GM12878 (cell line): ENCODE measurements at regions not wholly inside any gene's neighbourhood (a gene's known extent, or its start where the extent isn't known, plus 50 kb on each side); places are given as distances from the start of the nearest gene placed in this dataset.

ENCODE experiments used
- ATAC-seq: fragments of 200-7000 bp; cut with Tn5 transposase; 3 replicates; pipeline ENCODE4 v1.9.1; 2020; ENCODE audit warnings: mild to moderate bottlenecking, moderate library complexity
- BruUV-seq: library from RNA; stranded (reverse); fragments of 400-500 nt; replicated peaks from 2 replicates; lab custom pipeline; 2021; lab: Mats Ljungman, UMichigan
- CTCF ChIA-PET: fragments of 300-600 bp; sonication (Branson Sonifier 250); formaldehyde crosslinking; extraction: SDS; loops from one replicate; lab custom pipeline; 2021; ENCODE audit warnings: inconsistent platforms; lab: Yijun Ruan, JAX
- POLR2A ChIA-PET: fragments of 350-600 bp; formaldehyde crosslinking; extraction: SDS; loops from one replicate; lab custom pipeline; 2021; ENCODE audit warnings: inconsistent platforms; lab: Charles Lee
- RAD21 ChIA-PET: fragments of 300-600 bp; sonication (Branson Sonifier 250); formaldehyde crosslinking; loops from one replicate; lab custom pipeline; 2023; ENCODE audit warnings: antibody characterized with exemption; ENCODE audit not compliant: unreplicated experiment; lab: Charles Lee
- SMC1A ChIA-PET: fragments of 300-600 bp; sonication (Branson Sonifier 250); formaldehyde crosslinking; loops from one replicate; lab custom pipeline; 2023; ENCODE audit not compliant: unreplicated experiment, uncharacterized antibody; lab: Charles Lee
- DNase-seq: peaks from one replicate; pipeline ENCODE4 v3.0.0-alpha.2; 2011; ENCODE audit warnings: low read depth, low spot score
- FAIRE-seq: peaks from 3 replicates; lab custom pipeline; 2011; peaks lifted over from hg19 to GRCh38; lab: Jason Lieb, UNC
- H2AFZ ChIP-seq: 2 replicates; pipeline ENCODE4 v1.6.0; 2011; ENCODE audit warnings: low read depth, low read length, control low read depth; ENCODE audit not compliant: control insufficient read depth
- H3K27ac ChIP-seq: 2 replicates; pipeline ENCODE4 v1.5.1; 2011; ENCODE audit warnings: control low read depth; ENCODE audit not compliant: control insufficient read depth, insufficient read depth
- H3K27me3 ChIP-seq, 2 experiments: replicated peaks in 1 of 2; 2 replicates each; pipeline versions ENCODE4 v1.6.0 to v1.6.1; 2011; ENCODE audit warnings: low read length in 1 of 2; ENCODE audit not compliant: control insufficient read depth in 2 of 2, insufficient read depth in 2 of 2
- H3K36me3 ChIP-seq, 2 experiments: 2 replicates each; pipeline ENCODE4 v1.5.1; 2011; ENCODE audit warnings: low read length in 1 of 2; ENCODE audit not compliant: control insufficient read depth in 2 of 2, insufficient read depth in 2 of 2
- H3K4me1 ChIP-seq: 2 replicates; pipeline ENCODE4 v1.6.1; 2011; ENCODE audit warnings: mild to moderate bottlenecking, low read length, moderate library complexity, mixed read lengths; ENCODE audit not compliant: control insufficient read depth, insufficient read depth
- H3K4me2 ChIP-seq: 2 replicates; pipeline ENCODE4 v1.6.0; 2011; ENCODE audit warnings: control low read depth; ENCODE audit not compliant: control insufficient read depth, insufficient read depth
- H3K4me3 ChIP-seq: fragments of 200-600 bp; sonication (generic); 2 replicates; pipeline ENCODE4 v1.5.1; 2016
- H3K79me2 ChIP-seq: 2 replicates; pipeline ENCODE4 v1.6.0; 2011; ENCODE audit warnings: low read length; ENCODE audit not compliant: control insufficient read depth, insufficient read depth
- H3K9ac ChIP-seq: 2 replicates; pipeline ENCODE4 v1.8.0; 2011; ENCODE audit warnings: low read length, control low read depth, mixed read lengths; ENCODE audit not compliant: control insufficient read depth, insufficient read depth
- H3K9me3 ChIP-seq: replicated peaks from 3 replicates; pipeline ENCODE4 v1.5.1; 2011; ENCODE audit warnings: mild to moderate bottlenecking, low read length; ENCODE audit not compliant: control insufficient read depth, insufficient read depth
- H4K20me1 ChIP-seq: 2 replicates; pipeline ENCODE4 v1.6.0; 2011; ENCODE audit not compliant: control insufficient read depth, insufficient read depth
- BMI1 ChIP-seq: fragments of 450-650 bp; IDR thresholded peaks from 2 replicates; pipeline ENCODE4 v1.6.1; 2016; ENCODE audit warnings: mild to moderate bottlenecking, moderate library complexity, borderline replicate concordance
- CBX3 ChIP-seq: fragments of 200-600 bp; sonication (generic); IDR thresholded peaks from 2 replicates; pipeline ENCODE4 v1.6.1; 2016; ENCODE audit warnings: low read depth, borderline replicate concordance
- CREB1 ChIP-seq: IDR thresholded peaks from 2 replicates; pipeline ENCODE4 v1.6.1; 2012; ENCODE audit warnings: low read depth, mild to moderate bottlenecking, inconsistent platforms
- ETV6 ChIP-seq, 2 experiments: fragments of 450-650 bp in 1 of 2; IDR thresholded peaks in 1 of 2; conservative IDR thresholded peaks in 1 of 2; 2 replicates each; pipeline ENCODE4 v1.6.1; 2014; ENCODE audit warnings: antibody characterized with exemption in 1 of 2, borderline replicate concordance in 1 of 2, low read depth in 1 of 2, mild to moderate bottlenecking in 1 of 2, moderate library complexity in 1 of 2
- NFYB ChIP-seq: IDR thresholded peaks from 2 replicates; pipeline ENCODE4 v1.6.1; 2011; ENCODE audit warnings: low read depth, mild to moderate bottlenecking, low read length, improper control_type of control experiment, moderate library complexity; ENCODE audit not compliant: insufficient read depth
- POLR2AphosphoS5 ChIP-seq: IDR thresholded peaks from 2 replicates; pipeline ENCODE4 v1.6.1; 2011; ENCODE audit warnings: mild to moderate bottlenecking, low read length, inconsistent platforms
- POU2F2 ChIP-seq: IDR thresholded peaks from 3 replicates; pipeline ENCODE4 v1.6.1; 2011; ENCODE audit warnings: low read depth, mild to moderate bottlenecking, low read length, borderline replicate concordance
- SREBF2 ChIP-seq: IDR thresholded peaks from 2 replicates; pipeline ENCODE4 v1.6.1; 2012; ENCODE audit warnings: mild to moderate bottlenecking, low read length
- TCF12 ChIP-seq: IDR thresholded peaks from 2 replicates; pipeline ENCODE4 v1.6.1; 2011; ENCODE audit warnings: low read depth, mild to moderate bottlenecking, low read length
- TCF7 ChIP-seq: IDR thresholded peaks from 2 replicates; pipeline ENCODE4 v1.6.1; 2014; ENCODE audit warnings: antibody characterized with exemption, borderline replicate concordance
- WRNIP1 ChIP-seq: IDR thresholded peaks from 2 replicates; pipeline ENCODE4 v1.6.1; 2011; ENCODE audit warnings: low read depth, low read length, improper control_type of control experiment, borderline replicate concordance
- ZBED1 ChIP-seq: IDR thresholded peaks from 2 replicates; pipeline ENCODE4 v1.6.1; 2016; ENCODE audit warnings: borderline replicate concordance
- ZBTB11 ChIP-seq: fragments of 450-650 bp; formaldehyde crosslinking; IDR thresholded peaks from 2 replicates; pipeline ENCODE4 v1.5.0; 2022; ENCODE audit warnings: mild to moderate bottlenecking, missing genetic modification characterization
- ZNF217 ChIP-seq: fragments of 450-650 bp; IDR thresholded peaks from 2 replicates; pipeline ENCODE4 v1.6.1; 2017; ENCODE audit warnings: antibody characterized with exemption, mild to moderate bottlenecking
- WGBS: methylation state at CpG from one replicate; pipeline ENCODE4 v1.1.6; 2016; ENCODE audit warnings: low lambda C conversion rate; ENCODE audit not compliant: insufficient replicate concordance, insufficient coverage; ENCODE audit errors: missing lambda C conversion rate; 5-methylcytosine and 5-hydroxymethylcytosine counted together
- in situ Hi-C: fragments of 300-500 bp; cut with MboI; formaldehyde crosslinking; loops from 9 replicates; pipeline ENCODE4 v1.14.3; 2018; ENCODE audit warnings: mixed read lengths
- intact Hi-C: fragments of 100-400 bp; cut with micrococcal nuclease; formaldehyde crosslinking; loops from one replicate; pipeline ENCODE4 v1.14.2; 2022; ENCODE audit not compliant: unreplicated experiment
- TF ChIP-seq, protein P1 (sequence below): IDR thresholded peaks from 2 replicates; pipeline ENCODE4 v1.6.1; 2011; ENCODE audit warnings: borderline replicate concordance, low read depth, mild to moderate bottlenecking, moderate library complexity, low read length; ENCODE audit not compliant: insufficient read depth, poor library complexity, severe bottlenecking
- TF ChIP-seq, protein P2 (sequence below): fragments of 450-650 bp; IDR thresholded peaks from 2 replicates; pipeline ENCODE4 v1.6.1; 2018; ENCODE audit warnings: borderline replicate concordance, mild to moderate bottlenecking; ENCODE audit not compliant: partially characterized antibody

- Histone ChIP-seq H2AFZ (no peak overlapping the region), H3K9me3 (no peaks in the 10 kb centered on the region), H4K20me1 (no peaks in the 10 kb centered on the region), H3K4me1 (no peaks in the 10 kb centered on the region), H3K27ac (no peak overlapping the region), H3K36me3 (no peaks in the 10 kb centered on the region), H3K9ac (no peak overlapping the region), H3K4me3 (no peak overlapping the region), H3K4me2 (no peak overlapping the region), H3K27me3 (no peaks in the 10 kb centered on the region), H3K79me2 (no peaks in the 10 kb centered on the region)
- RAD21 ChIA-PET = no interaction called here
- intact Hi-C loops = no loop called here
- DNase-seq (no peak), ATAC-seq (no peak), FAIRE-seq (no peak)
- BruUV-seq = no TSS peak
- 25% methylated on average over 5 of the region's 5 CpGs for WGBS
- SMC1A ChIA-PET = interaction anchor here (2.4 kb wide), 1 partner anchor 266 kb away, joined by 8 read pairs; no protein-coding TSS in a partner anchor
- in situ Hi-C loops = no loop called here
- POLR2A ChIA-PET = no interaction called here
- CTCF ChIA-PET = interaction anchor here (0.7 kb wide), 1 partner anchor 394 kb away, joined by 3 read pairs; no protein-coding TSS in a partner anchor
- TF ChIP-seq ZBTB11 (no peak), SREBF2 (no peak), BMI1 (no peak), WRNIP1 (no peak), ETV6 (conservative IDR thresholded peaks at IDR 0.05 in 1 of 2, IDR thresholded peaks at IDR 0.05 in 1 of 2; ENCODE audit: borderline replicate concordance in 1 of 2, low read depth in 1 of 2) (no peak), TCF7 (no peak), TCF12 (no peak), NFYB (no peak), CBX3 (no peak), ZBED1 (no peak), CREB1 (no peak), ZNF217 (no peak), POLR2AphosphoS5 (no peak), POU2F2 (no peak)
- TF ChIP-seq, protein P1, sequence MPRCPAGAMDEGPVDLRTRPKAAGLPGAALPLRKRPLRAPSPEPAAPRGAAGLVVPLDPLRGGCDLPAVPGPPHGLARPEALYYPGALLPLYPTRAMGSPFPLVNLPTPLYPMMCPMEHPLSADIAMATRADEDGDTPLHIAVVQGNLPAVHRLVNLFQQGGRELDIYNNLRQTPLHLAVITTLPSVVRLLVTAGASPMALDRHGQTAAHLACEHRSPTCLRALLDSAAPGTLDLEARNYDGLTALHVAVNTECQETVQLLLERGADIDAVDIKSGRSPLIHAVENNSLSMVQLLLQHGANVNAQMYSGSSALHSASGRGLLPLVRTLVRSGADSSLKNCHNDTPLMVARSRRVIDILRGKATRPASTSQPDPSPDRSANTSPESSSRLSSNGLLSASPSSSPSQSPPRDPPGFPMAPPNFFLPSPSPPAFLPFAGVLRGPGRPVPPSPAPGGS = no peak
- TF ChIP-seq, protein P2, sequence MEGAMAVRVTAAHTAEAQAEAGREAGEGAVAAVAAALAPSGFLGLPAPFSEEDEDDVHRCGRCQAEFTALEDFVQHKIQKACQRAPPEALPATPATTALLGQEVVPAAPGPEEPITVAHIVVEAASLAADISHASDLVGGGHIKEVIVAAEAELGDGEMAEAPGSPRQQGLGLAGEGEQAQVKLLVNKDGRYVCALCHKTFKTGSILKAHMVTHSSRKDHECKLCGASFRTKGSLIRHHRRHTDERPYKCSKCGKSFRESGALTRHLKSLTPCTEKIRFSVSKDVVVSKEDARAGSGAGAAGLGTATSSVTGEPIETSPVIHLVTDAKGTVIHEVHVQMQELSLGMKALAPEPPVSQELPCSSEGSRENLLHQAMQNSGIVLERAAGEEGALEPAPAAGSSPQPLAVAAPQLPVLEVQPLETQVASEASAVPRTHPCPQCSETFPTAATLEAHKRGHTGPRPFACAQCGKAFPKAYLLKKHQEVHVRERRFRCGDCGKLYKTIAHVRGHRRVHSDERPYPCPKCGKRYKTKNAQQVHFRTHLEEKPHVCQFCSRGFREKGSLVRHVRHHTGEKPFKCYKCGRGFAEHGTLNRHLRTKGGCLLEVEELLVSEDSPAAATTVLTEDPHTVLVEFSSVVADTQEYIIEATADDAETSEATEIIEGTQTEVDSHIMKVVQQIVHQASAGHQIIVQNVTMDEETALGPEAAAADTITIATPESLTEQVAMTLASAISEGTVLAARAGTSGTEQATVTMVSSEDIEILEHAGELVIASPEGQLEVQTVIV = no peak
Measured at GRCh38 chr9:23081377-23081776, 634.8 kb downstream of the DMRTA1 start.
